HG03521 (cell line): ENCODE measurements at regions not wholly inside any gene's neighbourhood (a gene's known extent, or its start where the extent isn't known, plus 50 kb on each side); places are given as distances from the start of the nearest gene placed in this dataset.
A peak's percentile ranks its signal among the peaks of the same experiment; 100 is the strongest.

Experiments used
- ATAC-seq: cut with Tn5 transposase; IDR thresholded peaks from one replicate; pipeline ENCODE4 v1.9.1; 2021; ENCODE audit warnings: mild to moderate bottlenecking, moderate library complexity; ENCODE audit not compliant: unreplicated experiment

GRCh38 chr9:73446306-73446705 lies 294.6 kb downstream of the ANXA1 start:
- ATAC-seq = no peak

DNA sequence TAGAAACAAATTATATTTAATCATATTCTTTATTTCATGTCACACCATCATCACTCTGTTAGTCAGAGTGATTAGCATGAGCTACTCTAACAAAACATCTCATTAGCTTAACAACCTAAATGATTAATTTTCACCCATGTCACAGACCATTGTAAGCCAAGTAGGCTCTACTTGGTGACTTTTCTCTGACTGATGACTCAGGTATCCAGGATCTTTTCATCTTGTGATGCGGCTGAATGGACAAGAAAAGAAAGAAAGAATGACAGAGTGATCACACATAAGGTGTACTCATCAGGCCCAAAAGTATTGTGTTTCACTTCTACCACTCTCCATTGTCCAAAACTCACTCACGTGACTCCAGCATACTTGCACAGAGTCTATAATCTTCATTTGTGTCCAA lies 299.3 kb downstream of the ANXA1 start:
- no peak for ATAC-seq

GRCh38 chr9:73459817-73460216 lies 308.2 kb downstream of the ANXA1 start:
- no peak for ATAC-seq

DNA sequence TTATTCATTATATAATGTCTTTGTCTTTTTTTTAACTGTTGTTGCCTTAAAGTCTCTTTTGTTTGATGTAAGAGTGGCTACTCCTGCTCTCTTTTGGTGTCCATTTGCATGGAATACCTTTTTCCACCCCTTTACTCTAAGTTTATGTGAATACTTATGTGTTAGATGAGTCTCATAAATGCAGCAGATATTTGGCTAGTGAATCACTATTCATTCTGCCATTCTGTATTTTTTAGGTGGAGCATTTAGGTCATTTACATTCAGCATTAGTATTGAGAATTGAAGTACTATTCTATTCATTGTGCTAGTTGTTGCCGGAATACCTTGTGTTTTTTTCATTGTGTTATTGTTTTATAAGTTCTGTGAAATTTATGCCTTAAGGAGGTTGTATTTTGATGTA lies 317.1 kb downstream of the ANXA1 start:
- no peak for ATAC-seq

- no peak for ATAC-seq
These were observed 319.1 kb downstream of the ANXA1 start for GRCh38 chr9:73470766-73471165.

GRCh38 chr9:73474002-73474600 lies 322.4 kb downstream of the ANXA1 start:
- ATAC-seq = no peak

- no peak for ATAC-seq
These were observed 323.0 kb downstream of the ANXA1 start for GRCh38 chr9:73474625-73475024.

DNA sequence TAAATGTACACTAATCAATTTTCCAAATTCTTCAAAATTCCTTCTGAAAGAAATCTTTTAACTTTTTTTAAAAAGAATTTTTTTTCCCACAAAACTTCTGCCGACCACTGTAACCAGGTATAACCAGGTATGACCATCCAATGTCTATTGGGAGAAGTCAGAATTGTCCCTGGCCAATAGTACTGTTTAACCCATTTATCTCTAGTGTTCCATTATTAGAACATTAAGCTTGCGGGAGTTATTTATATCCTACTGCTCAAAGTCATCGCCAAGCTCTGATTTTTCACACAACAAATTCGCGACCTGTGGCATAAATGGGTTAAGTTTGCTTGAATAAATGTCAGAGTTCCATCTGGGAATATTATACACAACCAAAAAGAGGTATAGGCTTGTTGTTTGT lies 343.2 kb downstream of the ANXA1 start:
- no peak for ATAC-seq

GRCh38 chr9:73497796-73498195 lies 346.1 kb downstream of the ANXA1 start:
- no peak for ATAC-seq

DNA sequence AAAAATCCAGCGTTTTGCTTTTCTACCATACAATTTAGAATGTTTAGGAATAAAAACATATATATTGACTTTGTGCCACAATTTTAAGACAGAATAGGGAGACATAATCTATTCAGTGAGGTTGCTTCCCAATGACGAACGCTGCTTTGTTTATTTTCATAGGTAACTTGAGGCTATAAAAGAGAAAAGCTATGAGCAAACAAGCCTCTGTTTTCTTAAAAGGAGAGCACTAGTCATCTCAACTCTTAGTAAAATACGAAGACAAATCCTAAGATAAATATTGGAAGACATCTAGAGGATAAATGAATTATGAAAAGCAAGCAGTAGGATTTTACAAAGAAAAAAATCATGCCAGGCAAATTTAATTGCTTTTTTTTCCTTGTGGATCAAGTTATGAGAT lies 363.6 kb downstream of the ANXA1 start:
- no peak for ATAC-seq

GRCh38 chr9:73523391-73523790 lies 371.7 kb downstream of the ANXA1 start:
- ATAC-seq = no peak

DNA sequence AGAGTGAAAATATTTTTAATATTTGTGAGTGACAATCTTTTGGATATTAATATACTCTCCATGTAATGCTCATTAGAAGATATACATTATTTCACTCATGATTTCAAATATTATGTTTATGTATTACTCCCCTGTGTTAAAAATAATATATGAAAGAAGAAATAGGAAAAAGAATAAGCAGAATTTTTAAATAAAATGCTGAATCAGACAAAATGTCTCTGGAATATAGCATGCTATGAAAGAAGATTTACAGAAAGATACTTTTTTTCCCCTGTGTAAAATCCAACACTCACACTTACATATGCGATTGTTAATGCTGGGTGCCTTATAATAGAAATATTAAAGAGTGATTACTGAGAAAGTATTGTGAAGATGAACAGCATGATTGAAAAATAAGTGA lies 373.7 kb downstream of the ANXA1 start:
- no peak for ATAC-seq

- no peak for ATAC-seq
These were observed 375.9 kb downstream of the ANXA1 start for GRCh38 chr9:73527521-73527920.

DNA sequence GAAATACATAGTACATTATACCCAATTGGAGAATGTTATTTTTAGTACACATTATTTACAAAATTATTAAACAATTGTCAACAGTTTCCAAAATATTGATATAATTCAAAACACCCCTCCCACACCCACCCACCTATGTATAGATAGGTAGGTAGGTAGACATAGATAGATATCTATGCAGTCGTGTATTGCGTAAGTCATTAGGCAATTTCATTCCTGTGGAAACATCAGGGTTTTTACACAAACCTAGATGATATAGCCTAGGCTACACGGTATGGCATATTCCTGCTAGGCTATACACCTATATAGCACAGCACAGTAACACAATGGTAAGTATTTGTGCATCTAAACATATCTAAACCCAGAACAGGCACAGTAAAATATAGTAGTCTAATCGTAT lies 377.3 kb downstream of the ANXA1 start:
- no peak for ATAC-seq

DNA sequence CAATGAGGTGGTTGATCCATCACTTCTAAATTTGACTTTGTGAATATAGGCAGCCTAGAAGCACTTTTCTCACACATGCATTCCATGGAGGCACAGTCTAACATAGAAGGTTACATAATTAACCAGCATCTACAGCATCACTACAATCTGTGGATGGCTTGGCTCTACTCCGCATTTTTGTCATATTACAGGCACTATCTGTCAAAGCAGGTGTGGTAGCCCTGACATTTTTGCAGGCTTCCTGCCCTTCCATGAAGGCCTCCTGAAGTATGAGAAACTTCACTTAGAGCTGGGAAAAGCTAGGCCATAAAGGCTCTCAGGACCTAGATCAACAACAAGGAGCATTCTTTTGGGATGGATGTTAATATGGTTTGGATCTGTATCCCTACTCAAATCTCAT lies 378.0 kb downstream of the ANXA1 start:
- no peak for ATAC-seq

DNA sequence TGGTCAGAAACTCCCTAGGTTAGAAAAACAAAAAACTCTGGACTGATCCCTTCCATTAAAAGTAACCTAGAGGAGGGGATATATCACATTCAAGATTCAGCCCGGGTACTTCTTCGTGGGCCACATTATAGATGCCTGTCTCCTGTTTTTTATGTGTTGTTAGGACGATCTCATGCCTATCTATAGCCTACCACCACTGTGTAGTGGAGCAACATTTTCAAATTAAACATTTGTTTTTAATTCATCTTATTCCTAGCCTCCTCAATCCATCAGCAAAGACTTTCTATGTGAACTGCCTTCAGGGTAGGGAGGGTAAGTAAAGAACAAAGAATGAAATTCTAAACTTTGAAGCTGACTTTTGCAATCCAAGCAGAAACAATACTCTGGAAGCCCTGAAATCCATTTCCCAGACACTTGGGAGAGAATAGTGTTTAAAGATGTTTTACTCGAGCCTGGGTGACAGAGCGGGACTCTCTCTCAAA lies 379.4 kb downstream of the ANXA1 start:
- ATAC-seq = no peak

GRCh38 chr9:73531658-73532057 lies 380.0 kb downstream of the ANXA1 start:
- peak; percentile 74 for ATAC-seq

DNA sequence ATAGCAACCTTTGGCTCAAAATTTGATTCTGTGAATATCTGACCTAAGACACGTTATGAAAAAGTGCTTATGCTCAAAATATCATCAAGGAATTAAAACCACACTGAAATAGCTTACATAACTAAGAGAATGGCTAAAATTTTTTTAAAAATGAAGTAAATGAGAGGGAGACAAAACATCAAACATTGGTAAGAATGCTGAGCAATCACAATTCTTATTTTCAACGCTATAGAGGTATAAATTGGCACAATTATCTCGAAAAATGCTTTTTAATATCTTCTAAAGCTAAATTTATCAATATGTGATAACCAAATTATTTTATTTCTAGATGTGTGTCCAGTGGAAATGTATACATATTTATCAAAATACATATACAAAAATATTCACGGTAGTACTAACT lies 381.3 kb downstream of the ANXA1 start:
- no peak for ATAC-seq

GRCh38 chr9:73536403-73536802 lies 384.7 kb downstream of the ANXA1 start:
- no peak for ATAC-seq

DNA sequence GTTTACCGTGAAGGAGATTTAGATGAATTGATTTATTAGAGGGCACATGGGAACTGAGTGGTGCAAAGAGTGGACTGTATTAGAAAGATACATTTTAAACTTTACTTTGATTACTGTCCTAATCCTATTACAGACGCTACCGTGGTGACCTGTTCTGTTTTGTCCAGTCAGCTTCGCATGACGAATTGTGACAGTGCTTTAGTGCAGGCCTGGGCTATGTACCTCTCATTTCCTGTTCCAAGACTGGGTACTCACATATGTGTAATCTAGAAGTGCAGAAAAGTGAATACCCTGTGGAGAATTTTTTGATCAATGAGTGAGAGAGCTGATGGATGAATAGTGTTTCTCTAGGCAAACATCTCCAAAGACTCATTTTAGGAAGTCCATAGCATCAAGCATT lies 385.9 kb downstream of the ANXA1 start:
- no peak for ATAC-seq

DNA sequence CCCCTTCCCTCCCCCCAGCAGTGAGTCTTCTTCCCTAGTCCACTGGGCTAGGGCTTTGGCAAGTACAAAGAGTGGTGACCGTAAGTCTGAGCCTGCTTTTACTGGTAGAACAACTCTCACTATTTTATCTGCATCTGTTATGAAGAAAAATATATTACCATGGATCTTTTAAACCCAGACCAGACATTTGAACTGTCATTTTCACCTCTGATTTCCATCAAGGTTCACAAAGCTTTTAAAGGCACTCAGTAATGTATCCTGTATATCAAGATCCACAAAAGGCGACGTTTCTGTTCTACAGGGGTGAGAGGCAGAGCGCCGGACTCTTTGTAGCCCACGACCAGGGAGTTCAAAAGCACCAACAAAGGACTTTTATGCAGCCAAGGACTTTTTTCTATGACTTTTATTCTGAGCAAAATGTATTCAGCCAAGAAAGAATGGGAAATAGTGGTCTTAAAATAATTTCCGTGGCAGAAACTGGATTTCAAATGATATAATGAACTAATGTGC lies 388.3 kb downstream of the ANXA1 start:
- no peak for ATAC-seq

DNA sequence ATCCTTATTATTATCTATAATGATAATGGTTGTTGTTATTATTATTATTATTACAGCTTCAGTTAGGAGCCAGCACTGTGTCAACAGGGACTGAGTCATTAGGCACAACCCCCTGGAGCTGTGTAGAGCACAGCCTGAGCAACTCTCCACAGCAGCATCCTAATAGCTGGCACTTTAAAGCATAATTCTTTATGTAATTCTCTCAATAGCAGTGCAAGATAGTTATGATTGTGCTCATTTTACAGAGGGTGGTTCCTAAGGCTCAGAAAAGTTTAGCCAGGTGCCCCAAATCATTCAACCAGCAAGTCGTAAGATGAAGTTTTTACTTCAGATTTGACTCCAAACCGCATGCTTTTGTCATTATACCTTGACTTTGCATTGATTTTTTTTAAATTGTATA lies 390.3 kb downstream of the ANXA1 start:
- ATAC-seq = no peak

DNA sequence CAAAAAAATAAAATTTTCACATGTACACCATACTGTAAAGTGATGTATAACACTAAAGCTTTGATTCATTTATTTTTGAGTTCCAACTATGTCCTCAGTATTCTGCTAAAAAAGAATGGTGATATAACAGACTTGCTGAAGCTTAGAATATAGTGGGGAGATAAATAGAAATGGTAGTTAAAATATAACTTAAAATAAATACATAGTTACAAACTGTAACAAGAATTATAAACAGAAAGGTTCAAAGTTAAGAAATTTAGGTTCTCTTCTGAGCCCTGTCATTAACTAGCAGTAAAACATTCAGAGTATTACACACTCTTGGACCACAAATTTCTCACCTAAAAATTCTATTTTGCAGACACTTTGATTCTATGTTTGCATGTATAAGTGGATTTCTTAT lies 392.1 kb downstream of the ANXA1 start:
- ATAC-seq = no peak
